SK-N-MC (cell line): ENCODE measurements at regions not wholly inside any gene's neighbourhood (a gene's known extent, or its start where the extent isn't known, plus 50 kb on each side); places are given as distances from the start of the nearest gene placed in this dataset.
"Not testable (repeated sequence)": the region's sequence is repeated elsewhere in the genome, so short reads cannot be mapped to it uniquely, and the experiment has no call there.

Experiments used
- EZH2 ChIP-seq: fragments of 200-600 bp; sonication (generic); IDR thresholded peaks from one replicate; pipeline ENCODE4 v1.6.1; 2017; ENCODE audit warnings: antibody characterized with exemption
- POLR2AphosphoS5 ChIP-seq: IDR thresholded peaks from 2 replicates; pipeline ENCODE4 v1.6.1; 2012; ENCODE audit warnings: mild to moderate bottlenecking, low read depth, low read length, borderline replicate concordance

- not testable (repeated sequence) for TF ChIP-seq POLR2AphosphoS5, EZH2
These were observed 667.7 kb downstream of the FAM133A start for GRCh38 chrX:94341730-94342129.
